Esophagus muscularis mucosa (tissue), 2 donors: ENCODE measurements at regions not wholly inside any gene's neighbourhood (a gene's known extent, or its start where the extent isn't known, plus 50 kb on each side); places are given as distances from the start of the nearest gene placed in this dataset.

Experiments used
- POLR2A ChIP-seq: fragments of 450-650 bp; IDR thresholded peaks from one replicate; pipeline ENCODE4 v1.6.1; 2017; ENCODE audit warnings: antibody characterized with exemption, moderate library complexity, mild to moderate bottlenecking, low read depth
- POLR2AphosphoS5 ChIP-seq, 2 donors: sonication (generic); formaldehyde crosslinking; IDR thresholded peaks; one replicate each; pipeline ENCODE4 v1.6.1; 2017; ENCODE audit warnings: antibody characterized with exemption in 2 of 2

DNA sequence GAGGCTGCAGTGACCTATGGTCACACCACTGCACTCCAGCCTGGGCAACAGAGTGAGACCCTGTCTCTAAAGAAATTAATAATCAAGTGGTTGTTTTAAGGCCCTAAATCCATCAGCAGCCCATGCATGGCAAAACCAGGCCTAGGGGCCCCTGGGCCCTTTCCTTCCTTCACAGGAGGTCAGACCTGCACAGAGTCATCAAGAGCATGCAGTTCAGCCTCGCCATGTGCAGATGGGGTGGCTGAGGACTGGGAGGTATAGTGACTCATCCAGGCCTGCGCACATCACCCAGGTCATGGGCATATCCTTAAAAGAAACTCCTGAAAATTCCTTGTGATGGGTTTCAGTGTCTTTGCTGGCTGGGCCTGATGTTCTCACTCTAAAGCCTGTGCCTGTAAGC, 72.4 kb upstream of the AMZ2 start:
- no peak for TF ChIP-seq POLR2A
- no peak for TF ChIP-seq POLR2AphosphoS5 (IDR thresholded peaks at IDR 0.05)
